Activated CD4-positive, alpha-beta T cell treated with anti-CD3 and anti-CD28 coated beads, Interleukin-10, Interleukin-2, amounts not matched to agents 100 ng/mL and 50 ng/mL, durations not matched to agents 16 hours and 8 hours (primary cell): ENCODE measurements at regions not wholly inside any gene's neighbourhood (a gene's known extent, or its start where the extent isn't known, plus 50 kb on each side); places are given as distances from the start of the nearest gene placed in this dataset.
"Not testable (repeated sequence)": the region's sequence is repeated elsewhere in the genome, so short reads cannot be mapped to it uniquely, and the experiment has no call there.

Source experiments
- DNase-seq: peaks from one replicate; pipeline ENCODE4 v3.0.0-alpha.2; 2020

GRCh38 chr20:19120569-19120968 lies 91.9 kb upstream of the SLC24A3 start:
- no peak for DNase-seq

- no peak for DNase-seq
These were observed 91.0 kb upstream of the SLC24A3 start for GRCh38 chr20:19121463-19121862.

GRCh38 chr20:19121916-19122315 lies 90.5 kb upstream of the SLC24A3 start:
- DNase-seq, result no peak

GRCh38 chr20:19122395-19122794 lies 90.0 kb upstream of the SLC24A3 start:
- DNase-seq, result no peak

GRCh38 chr20:19125508-19125907 lies 86.9 kb upstream of the SLC24A3 start:
- no peak for DNase-seq

- DNase-seq, result no peak
These were observed 83.1 kb upstream of the SLC24A3 start for GRCh38 chr20:19129306-19129705.

- no peak for DNase-seq
These were observed 82.3 kb upstream of the SLC24A3 start for GRCh38 chr20:19129976-19130612.

GRCh38 chr20:19130613-19130984 lies 81.8 kb upstream of the SLC24A3 start:
- no peak for DNase-seq

- no peak for DNase-seq
These were observed 74.8 kb upstream of the SLC24A3 start for GRCh38 chr20:19137641-19138040.

- DNase-seq, result no peak
These were observed 73.7 kb upstream of the SLC24A3 start for GRCh38 chr20:19138758-19139157.

GRCh38 chr20:19139584-19139983 lies 72.9 kb upstream of the SLC24A3 start:
- DNase-seq, result not testable (repeated sequence)

- DNase-seq, result no peak
These were observed 70.4 kb upstream of the SLC24A3 start for GRCh38 chr20:19141998-19142397.

GRCh38 chr20:19143890-19144289 lies 68.6 kb upstream of the SLC24A3 start:
- DNase-seq, result no peak

- no peak for DNase-seq
These were observed 51.1 kb upstream of the SLC24A3 start for GRCh38 chr20:19161336-19161735.
